Activated T-cell treated with anti-CD3 and anti-CD28 coated beads for 48 hours (primary cell): ENCODE measurements at regions not wholly inside any gene's neighbourhood (a gene's known extent, or its start where the extent isn't known, plus 50 kb on each side); places are given as distances from the start of the nearest gene placed in this dataset.

Experiments used
- DNase-seq: peaks from one replicate; pipeline ENCODE4 v3.0.0-alpha.2; 2020; ENCODE audit warnings: low read depth

DNA sequence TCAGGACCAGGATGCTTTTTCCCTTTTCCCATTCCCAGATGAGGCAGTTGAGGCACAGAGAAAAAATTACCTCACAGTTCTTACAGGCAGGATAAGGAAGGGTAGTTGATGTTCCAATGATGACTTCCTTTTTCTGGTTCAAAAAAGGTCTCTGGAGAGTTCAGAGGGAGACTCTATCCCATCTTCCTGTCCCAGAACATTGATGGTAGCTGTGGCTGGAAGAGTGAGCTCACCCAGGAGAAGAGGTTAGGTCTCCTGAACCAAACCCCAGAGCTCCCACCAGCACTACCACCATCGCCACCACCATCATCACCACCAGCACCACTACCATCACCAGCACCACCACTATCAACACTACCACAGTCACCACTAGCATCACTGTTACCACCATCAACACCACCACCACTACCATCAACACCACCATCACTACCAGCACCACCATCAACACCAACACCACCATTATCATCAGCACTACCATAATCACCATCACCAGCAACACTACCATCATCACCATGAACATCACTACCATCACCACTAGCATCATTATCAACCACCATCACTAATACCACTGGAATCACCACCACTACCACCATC lies 105.5 kb upstream of the RUNX3 start:
- DNase-seq: no peak

DNA sequence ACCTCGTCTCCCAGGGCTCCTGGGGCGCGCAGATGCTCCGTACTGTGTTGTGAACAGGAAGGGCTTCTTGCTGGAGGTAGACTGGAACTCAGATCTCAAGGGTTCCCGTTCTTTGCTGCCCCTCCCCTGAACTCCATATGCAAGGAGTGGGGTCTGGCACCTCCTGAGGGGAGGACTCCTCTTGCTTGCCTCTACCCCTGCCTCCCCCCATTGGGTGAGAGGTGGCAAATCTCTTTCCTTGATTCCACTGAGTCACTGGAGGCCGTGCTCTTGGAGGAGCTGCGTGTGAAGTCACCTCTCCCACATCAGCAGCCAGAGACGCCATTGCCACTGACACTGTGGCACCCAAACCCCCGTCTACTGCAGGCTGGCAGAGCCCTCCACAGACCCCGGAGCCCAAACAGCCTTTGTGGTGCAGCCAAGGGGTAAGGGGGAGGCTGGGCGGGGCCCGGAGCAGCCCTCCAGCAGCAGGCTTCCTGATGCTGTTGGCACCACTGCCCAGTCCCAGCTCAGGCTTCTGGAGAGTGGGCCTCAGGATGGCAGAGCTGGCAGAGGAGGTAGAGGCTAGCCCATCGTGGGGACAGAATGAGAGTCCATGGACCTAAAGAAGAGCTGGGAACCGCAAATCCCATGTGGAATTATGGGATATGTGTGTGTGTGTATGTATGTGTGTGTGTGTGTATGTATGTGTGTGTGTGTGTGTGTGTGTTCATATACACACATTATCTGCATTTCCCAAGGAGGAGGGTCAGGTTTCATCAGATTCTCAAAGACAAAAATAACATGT lies 104.9 kb upstream of the RUNX3 start:
- no peak for DNase-seq

DNA sequence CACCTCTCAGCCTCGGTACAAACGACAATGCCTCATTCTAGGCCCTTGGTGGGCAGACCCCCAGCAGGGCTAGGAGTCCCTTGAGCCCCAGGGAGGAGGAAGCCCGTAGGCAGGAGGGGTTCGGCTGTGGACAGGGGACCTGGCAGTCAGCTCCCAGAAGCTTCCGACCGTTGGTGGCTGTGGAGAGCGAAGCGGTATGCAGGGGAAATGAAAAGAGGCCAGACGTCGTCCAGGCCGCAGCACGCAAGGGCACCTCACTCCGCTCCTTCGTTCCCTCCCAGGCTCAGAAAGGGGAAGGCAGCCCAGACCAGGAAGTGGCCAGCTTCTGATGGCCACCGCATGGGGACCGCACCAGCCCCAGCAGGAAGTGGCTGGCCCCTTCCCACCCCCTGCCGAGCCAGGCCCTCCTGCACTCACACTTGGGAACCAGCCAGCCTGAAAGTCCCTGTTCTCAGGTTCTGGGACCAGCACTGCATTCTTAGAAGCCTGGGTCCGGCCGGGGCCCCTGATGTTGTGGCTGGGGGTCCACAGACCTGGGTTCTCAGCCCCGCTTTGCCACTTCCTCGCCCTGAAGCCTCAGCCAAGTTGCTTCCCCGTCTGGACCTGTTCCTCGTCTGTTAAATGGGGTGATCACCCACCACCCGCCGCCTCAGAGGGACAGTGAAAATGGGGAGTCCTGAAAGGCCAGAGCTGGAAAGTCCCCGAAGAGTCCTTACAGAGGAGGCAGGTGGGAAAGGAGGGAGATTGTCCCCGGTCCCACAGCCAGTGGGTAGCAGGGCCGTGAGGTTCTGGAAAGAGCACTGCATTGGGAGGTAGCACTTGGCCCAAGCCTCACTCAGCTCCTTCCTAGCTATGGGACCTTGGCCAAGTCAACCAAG lies 104.0 kb upstream of the RUNX3 start:
- no peak for DNase-seq

DNA sequence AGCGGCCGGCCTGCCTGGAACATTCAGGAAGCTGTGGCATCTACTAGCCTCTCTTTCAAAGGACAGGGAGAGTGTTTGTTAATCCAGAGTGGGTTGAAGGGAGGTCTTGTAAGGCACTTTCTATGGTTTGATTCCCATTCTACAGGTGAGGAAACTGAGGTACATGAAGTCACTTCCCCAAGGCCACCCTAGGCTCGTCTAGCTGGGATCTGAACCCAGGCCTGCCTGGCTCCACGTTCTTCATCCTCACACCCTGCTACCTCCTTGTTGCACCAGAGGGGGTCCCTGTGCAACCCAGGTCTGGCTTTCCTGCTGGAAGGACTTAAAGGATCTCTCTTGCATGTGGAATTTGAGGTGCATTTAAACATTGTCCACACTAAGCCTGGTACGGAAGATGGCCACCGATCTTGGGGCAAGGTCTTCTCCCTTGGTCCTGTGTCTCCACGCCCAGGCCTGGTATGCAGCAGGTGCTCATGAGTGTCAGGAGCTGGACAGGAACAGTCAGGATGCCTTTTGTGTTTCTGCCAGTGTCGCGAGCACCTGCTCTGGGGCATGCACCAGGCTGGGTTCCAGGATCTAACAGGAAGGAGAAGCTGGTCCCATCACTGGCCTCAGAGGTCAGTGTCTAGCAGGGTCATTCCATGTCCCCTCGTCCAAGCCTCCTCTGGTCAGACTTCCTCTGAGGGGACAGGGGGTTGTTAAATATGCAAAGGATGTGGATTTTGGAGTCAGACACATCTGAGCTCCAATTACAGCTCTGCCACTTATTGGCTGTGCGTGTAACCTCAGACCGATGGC lies 103.2 kb upstream of the RUNX3 start:
- DNase-seq: no peak

DNA sequence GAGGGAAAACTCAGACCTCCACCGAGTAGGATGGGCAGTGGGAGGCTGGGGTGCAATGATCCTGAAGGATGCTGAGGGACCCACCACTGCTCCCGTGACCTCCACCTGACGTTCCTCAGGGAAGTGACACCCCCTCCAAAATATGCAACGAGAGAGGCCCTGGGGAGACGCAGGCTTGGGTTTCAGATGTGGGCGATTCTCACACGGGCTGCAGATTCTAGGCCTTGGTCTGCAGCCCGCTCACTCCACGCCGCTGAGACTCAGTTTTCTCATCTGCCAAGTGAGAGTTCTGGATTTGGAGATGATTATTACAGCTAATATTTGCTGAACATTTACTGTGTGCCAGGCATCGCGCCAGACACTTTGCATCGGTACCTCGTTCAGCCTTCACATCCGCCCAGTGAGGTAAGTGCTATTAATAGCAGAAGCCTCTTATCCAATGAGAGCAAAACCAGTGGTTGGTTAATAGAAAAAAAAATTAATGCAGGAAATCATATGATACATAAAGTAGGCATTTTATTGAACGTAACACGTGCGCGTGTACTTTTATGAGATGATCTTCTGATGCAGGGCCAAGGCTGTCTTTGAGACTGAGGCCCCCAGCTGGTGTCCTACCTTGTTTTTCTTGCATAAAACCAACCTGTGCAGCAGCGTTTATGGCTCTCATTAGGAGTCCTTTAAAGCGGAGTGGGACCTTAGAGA lies 102.0 kb upstream of the RUNX3 start:
- no peak for DNase-seq

DNA sequence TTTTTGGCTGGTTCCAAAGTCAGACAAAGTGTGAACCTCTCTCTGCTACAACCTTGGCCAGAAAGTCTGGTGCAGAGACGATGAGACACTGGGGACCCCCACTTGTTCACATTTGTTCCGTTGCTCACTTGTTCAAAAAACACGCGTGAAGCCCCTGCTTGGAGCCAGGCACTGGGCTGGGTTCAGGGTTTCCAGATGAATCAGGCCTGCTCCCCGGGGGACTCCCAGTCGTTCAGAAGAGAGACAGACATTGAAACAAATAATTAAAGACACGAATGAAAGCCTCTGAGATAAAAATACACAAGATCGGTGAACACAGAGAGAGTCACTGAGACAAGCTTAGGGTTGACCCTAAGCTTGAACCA lies 101.5 kb upstream of the RUNX3 start:
- peak; percentile 61 for DNase-seq

DNA sequence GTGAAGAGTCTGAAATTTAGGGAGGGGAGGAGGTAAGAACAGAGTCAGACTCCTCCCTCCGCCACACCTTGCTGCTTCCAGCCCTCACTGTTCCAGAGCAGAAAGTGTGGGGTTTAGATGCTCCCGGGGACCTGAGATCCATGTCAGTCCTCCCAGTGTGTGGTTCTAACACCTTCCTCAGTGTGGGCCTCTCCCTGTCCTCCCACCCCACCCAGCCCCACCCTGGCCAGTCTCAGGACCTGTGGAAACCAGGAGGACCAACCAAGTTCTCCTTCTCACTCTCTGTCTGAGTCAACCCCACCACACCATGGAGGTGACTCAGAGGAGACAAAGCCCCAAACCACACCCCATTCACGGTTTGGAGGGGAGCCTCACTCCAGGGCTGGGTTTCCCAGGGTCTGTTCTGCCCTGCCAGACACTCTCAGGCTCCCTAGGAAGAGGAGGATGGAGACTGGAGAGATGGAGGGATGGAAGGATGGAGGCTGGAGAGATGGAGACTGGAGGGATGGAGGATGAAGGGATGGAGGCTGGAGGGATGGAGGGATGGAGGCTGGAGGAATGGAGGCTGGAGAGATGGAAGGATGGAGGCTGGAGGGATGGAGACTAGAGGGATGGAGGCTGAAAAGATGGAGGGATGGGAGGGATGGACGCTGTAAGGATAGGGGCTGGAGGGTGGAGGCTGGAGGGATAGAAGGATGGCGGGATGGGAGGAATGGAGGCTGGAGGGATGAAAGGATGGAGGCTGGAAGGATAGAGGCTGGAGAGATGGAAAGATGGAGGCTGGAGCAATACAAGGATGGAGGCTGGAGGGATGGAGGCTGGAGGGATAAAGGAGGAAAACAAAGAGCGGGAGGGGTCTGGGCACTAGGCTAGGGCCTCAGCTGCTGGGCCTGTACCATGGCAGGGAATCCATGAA lies 100.9 kb upstream of the RUNX3 start:
- DNase-seq: peak; percentile 76

DNA sequence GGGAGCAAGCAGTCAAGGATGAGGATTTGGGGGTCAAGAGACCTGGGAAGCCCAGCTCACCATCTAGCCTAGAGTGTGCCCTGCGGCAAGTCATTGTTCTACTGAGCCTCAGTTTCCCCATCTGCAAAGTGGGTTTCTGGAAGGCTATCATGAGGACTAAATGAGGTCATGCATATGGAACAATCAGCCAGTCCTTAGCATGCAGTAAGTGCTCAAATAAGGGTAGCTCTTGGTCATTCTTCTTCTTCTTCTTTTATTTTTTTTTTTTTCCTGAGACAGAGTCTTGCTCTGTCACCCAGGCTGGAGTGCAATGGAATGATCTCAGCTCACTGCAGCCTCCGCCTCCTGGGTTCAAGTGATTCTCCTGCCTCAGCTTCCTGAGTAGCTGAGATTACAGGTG lies 99.9 kb upstream of the RUNX3 start:
- no peak for DNase-seq

DNA sequence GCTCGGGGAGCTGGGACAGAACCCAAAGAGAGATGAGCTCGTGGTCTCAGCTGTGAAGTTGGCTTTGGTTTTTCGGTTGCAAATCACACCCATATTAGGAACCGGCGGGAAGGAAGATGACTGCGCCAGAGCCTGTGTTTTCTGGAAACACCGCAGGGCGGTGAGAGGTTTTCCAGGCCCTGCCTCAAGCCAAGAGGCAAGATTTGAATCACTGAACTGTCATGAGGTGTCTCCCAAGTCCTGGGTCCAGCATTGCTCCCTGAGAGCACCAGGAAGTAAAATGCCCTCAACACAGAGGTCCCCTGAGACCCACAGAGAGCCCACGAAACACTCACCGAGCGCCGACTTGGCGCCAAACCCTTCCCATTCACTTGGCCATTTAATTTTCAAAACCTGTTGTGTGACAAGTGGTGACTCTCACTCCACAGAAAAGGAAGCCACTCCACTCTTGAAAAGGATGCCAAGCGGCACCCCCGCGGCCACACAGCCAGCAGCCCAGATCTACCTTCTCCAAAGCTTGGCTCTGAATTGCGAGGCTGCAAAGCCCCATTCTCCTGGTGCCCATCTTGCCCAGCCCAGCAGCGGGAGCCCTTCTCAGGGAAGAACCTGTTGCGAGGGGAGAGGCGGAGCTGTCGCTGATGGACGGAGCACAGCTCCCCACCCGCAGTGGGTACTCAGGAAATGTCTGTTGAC lies 99.0 kb upstream of the RUNX3 start:
- DNase-seq: peak; percentile 53

DNA sequence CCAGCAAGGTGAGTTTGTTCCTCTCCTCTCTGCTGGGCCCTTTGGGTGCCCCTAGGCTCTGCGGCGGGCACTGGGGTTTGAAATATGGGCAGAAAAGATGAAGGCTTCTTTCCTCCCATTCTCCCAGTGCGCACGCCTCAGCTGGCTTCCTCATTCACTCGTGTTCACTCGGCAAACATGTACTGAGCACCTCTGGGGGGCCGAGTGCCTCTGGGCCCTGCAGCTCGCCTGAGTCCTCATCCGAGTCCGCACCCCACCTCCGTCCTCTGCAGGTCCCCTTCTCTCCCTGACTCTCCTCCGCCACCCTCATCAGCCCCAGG lies 98.5 kb upstream of the RUNX3 start:
- DNase-seq: no peak

DNA sequence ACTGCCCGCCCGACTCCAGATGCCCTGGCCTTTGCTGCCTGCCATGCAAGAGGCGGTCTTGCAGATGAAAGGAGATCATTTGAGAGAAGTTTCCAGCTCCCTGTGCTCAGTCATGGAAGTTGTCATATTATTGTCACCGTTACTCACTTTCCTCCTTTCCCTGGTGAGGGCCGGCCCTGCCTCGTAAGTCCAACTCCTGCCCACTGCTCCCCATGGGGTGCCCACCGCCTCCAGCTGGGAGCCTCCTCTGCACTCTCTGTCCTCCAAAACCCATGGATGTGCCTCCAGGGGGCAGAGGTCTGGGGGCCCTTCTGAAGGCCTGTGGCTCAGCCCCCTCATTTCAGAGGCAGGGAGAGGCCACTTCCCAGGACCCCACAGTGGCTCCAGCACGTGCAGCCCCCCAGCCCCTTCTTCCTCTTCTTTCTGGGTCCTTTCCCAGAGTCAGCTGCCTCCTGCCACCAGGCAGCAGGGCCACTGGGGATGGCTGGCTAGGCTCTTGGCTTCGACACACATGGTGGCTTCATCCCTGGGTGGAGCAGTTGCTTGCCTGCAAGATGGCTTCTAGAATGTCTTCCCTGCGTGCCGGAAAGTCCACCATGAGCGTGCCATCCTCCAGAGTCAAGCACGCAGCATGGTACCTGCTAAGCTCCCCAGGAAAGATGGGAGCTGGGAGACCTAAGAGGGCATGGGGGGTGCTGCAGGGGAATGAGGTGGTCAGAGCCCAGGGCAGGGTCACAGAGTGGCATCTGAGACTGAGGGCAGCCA lies 97.9 kb upstream of the RUNX3 start:
- no peak for DNase-seq

DNA sequence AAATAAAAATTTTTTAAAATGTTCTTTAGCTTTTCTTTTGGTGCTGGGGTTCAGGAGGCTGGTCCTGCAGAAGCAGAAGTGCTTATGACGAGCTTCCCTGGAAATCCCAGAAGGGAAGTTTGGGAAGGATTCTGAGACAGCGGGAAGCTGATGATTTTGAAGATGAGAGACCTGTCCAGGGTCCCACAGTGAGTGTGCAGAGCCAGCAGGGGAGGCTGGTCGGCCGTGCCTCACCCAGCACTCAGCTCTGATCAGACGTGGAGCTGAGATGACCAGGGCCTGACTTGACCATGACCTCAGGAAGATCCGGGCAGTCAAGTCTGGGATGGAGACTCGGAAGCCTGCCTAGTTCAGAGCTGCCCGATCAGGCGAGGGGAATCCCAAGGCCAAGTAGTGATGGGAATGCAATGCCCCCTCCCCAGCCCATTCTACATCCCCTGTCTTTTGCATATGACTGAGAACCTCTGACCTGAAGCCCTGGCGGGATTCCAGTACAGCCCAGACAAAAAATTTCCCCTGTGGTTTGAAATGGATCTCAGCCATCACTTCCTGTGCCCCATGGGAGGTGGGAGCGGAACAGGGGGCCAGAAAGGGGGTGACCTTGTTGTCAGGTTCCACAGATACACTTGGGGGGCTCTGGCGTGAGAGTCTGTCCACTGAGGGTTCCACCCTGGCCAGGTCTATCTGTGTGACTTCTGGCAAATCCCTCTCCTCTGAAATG lies 96.8 kb upstream of the RUNX3 start:
- no peak for DNase-seq

DNA sequence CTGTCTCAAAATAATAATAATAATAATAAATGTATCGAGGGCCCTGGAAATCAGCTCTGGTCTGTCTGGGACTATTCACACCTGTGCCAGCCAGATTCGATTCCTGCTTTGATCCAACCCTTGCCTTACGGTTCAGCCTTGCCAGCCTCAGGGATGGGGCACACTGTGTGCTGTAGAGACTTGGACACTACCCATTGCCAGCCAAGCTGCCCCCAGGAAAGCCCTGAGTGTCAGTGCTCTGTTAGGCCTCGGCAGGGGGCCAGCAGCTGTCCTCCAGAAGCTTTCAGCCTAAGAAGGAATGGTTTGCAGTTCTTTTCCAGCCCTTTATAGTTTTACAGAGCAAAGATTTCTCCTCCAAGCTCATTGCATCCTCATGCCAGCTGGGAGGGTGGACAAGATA lies 96.2 kb upstream of the RUNX3 start:
- DNase-seq: no peak

DNA sequence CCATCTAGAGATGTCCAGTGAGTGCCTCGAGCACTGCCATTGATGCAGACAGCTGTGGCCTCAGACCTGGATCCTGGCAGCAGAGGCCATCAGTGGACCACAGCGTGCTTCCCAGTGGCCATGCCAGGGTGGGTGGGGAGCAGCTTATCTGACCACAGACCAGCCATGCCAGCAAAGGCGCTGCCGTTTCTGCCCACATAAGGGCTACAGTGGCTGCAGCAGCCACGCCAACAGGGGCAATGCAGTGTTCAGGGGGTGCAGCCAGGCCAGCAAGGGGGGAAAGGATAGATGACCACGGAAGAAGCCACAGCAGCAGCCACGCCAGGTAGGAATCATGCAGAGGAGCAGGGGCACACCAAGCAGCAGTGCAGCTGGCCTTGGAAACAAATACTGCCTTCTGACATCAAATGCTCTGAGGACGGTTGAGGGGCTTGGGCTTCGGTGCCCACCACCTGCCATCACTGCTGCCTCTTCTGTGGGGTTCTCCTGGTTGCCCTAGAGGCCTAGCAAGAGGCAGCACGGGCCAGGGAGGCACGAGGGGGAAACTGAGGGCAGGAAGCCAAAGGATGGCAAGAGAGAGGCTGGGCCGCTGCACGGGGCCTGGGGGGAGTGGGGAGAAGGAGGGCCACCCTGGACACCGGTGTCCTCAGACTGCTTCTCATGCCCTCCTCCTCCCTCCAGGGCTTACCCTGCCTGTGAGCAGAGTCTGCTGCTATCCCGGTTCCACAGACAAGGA lies 94.7 kb upstream of the RUNX3 start:
- DNase-seq: no peak

DNA sequence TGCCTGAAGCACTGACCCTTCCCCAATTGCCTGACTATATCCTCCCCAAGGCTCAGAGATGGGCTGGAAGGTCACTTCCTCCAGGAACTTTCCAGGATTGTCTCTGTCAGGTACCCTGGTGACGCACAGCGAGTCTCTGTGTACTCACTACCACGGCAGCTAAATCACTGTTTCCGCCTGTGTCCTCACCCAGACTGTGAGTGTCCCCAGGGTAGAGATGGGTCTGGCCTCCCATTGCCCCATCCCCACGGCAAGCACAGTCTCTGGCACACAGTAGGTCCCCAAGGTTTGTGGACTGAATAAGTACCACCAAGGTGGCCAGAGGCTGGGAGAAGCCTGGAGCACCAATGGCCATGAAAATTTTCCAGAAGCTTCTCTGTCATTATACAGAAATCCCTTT lies 93.8 kb upstream of the RUNX3 start:
- no peak for DNase-seq

DNA sequence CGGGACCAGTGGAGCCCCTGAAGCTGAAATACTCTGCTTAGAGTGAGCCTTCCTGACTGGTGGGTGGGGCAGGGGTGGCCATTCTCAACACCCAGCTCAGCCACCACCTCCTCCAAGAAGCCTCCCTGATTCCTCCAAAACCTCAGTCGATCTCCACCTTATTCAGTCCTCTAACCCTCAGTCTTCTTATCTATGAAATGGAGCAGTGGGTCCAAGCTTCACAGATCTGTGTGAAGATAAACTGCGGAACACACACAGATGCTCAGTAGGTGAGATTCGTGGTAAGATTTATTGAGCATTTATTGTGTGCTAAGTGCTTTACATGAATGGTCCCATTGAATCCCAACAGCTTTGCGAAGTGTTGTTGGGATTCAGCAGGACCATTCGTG lies 93.1 kb upstream of the RUNX3 start:
- DNase-seq: no peak

DNA sequence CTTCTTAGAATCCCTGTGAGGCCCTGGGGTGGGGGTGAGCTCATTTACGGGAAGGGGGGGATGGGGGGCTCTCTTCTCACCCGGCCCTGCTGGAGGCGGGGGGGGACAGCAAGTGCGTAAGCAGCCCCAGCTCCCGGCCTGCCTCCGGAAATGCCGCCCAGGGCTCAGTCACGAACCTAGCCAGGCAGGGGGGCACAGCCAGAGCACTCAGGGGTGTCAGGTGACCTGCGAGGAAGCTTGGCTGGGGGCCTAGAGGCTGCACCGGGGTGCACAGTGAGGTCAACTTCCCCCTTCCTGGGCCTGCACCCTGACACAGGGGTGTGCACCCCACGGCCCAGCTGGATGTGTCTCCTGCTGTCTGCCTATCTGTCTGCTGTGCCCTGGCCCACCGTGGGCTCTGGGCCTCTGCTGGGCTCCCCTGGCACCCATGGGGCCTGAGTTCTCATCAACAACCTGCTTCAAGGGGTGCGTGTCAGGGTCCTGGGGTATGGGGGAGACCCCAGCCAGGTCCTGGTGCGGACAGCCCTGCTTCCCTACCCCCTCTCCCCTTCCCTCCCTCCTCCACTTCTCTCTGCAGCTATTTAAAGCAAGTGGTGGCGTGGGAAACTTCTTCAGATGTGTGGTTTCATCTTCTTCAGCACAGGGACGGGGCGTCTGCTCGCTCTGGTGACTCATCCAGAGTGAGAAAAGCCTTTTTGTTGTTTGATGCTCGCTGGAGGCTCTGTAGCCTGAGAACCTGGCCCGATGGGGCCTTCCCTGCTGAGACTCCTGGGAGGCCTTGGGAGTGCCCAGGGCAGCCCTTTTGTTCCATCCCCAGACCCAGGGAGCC lies 92.5 kb upstream of the RUNX3 start:
- DNase-seq: peak; percentile 91
